ENCODE measurements at regions not wholly inside any gene's neighbourhood (a gene's known extent, or its start where the extent isn't known, plus 50 kb on each side); places are given as distances from the start of the nearest gene placed in this dataset.

DNA sequence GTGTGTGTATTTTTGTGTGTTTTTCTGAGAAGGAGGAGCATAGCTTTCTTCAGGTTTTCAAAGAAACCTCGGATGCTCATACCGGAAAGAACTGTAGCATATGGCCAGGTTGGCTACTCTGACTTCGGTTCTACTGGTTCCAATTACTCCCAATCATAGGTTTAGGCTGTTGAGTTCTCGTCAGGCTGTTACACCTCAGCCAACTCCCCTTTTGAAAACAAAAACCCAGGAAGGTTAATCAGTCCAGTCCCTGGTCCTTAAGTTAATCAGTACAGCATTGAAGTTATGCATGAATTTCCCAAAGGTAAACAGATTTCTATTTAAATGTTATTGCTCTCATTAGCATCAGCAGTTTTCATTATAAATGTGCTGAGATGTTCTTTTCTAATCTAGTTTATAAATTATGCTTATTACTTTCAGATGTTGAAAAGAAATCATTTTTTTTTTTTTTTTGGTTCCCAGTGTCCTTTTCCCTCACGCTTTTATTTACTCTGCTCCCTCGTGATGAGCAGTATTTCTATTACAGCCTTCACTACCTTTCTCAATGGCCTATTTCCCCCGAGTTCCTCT is 111.0 kb downstream of the NPIPB5 start:
- no peaks in the 10 kb centered on the region for H3K4me1 ChIP-seq (ENCODE audit: low read depth, poor library complexity, severe bottlenecking)
- H3K27ac ChIP-seq, result no peak overlapping the region
- H3K4me2 ChIP-seq, result no peak overlapping the region
- H3K79me2 ChIP-seq (ENCODE audit: insufficient read depth, low read depth), result no peaks in the 10 kb centered on the region
- no peak overlapping the region for H3K9ac ChIP-seq
- TF ChIP-seq, protein P1, sequence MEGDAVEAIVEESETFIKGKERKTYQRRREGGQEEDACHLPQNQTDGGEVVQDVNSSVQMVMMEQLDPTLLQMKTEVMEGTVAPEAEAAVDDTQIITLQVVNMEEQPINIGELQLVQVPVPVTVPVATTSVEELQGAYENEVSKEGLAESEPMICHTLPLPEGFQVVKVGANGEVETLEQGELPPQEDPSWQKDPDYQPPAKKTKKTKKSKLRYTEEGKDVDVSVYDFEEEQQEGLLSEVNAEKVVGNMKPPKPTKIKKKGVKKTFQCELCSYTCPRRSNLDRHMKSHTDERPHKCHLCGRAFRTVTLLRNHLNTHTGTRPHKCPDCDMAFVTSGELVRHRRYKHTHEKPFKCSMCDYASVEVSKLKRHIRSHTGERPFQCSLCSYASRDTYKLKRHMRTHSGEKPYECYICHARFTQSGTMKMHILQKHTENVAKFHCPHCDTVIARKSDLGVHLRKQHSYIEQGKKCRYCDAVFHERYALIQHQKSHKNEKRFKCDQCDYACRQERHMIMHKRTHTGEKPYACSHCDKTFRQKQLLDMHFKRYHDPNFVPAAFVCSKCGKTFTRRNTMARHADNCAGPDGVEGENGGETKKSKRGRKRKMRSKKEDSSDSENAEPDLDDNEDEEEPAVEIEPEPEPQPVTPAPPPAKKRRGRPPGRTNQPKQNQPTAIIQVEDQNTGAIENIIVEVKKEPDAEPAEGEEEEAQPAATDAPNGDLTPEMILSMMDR (conservative IDR thresholded peaks at IDR 0.05; ENCODE audit: low read depth, low read length), result no peak
- no peaks in the 10 kb centered on the region for H3K27me3 ChIP-seq (ENCODE audit: insufficient read depth, low read depth)
- no peak overlapping the region for H2AFZ ChIP-seq (ENCODE audit: low read depth)
- no peaks in the 10 kb centered on the region for H4K20me1 ChIP-seq (ENCODE audit: insufficient read depth)
- H3K4me3 ChIP-seq (IDR thresholded peaks at IDR 0.05; ENCODE audit: insufficient read depth, low read depth, low read length), result no peak overlapping the region
- no peaks in the 10 kb centered on the region for H3K36me3 ChIP-seq (ENCODE audit: insufficient read depth)

DNA sequence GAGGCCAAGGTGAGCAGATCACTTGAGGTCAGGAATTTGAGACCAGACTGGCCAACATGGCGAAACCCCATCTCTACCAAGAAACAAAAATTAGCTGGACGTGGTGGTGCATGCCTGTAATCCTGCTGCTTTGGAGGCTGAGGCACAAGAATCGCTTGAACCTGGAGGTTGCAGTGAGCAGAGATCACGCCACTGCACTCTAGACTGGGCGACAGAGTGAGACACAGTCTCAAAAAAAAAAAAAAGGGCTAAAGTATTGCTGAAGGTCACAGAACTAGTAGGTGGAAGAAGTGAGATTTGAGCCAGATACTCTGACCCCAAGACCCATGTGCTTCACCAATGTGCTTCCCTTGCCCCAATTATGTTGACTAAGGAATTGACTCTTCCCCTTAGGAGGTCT is 112.0 kb downstream of the NPIPB5 start:
- no peak overlapping the region for H3K9ac ChIP-seq
- no peaks in the 10 kb centered on the region for H3K36me3 ChIP-seq (ENCODE audit: insufficient read depth)
- TF ChIP-seq, protein P1 (conservative IDR thresholded peaks at IDR 0.05; ENCODE audit: low read depth, low read length), result no peak
- H2AFZ ChIP-seq (ENCODE audit: low read depth), result no peak overlapping the region
- H3K4me3 ChIP-seq (IDR thresholded peaks at IDR 0.05; ENCODE audit: insufficient read depth, low read depth, low read length), result no peak overlapping the region
- H3K4me1 ChIP-seq (ENCODE audit: low read depth, poor library complexity, severe bottlenecking), result no peaks in the 10 kb centered on the region
- no peaks in the 10 kb centered on the region for H4K20me1 ChIP-seq (ENCODE audit: insufficient read depth)
- no peaks in the 10 kb centered on the region for H3K79me2 ChIP-seq (ENCODE audit: insufficient read depth, low read depth)
- no peak overlapping the region for H3K27ac ChIP-seq
- H3K27me3 ChIP-seq (ENCODE audit: insufficient read depth, low read depth), result no peaks in the 10 kb centered on the region
- H3K4me2 ChIP-seq, result no peak overlapping the region

DNA sequence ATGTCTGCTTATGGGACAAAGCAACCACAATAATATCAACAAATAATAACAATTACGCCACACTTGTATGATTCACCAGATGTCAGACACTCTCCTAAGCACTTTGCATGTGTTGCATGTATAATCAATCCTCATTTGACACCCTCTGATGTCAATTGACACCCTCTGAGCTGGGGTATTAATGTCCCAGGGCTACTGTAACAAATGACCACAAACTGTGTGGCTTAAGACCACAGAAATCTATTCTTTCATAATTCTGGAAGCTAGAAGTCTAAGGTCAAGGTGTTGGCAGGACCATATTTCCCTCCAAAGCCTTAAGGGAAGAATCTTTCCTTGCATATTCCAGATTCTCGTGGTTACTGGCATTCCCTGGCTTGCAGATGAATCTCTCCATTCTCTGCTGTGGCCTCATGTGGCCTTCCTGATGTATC is 112.7 kb downstream of the NPIPB5 start:
- Histone ChIP-seq H3K4me2 (no peak overlapping the region), H2AFZ (ENCODE audit: low read depth) (no peak overlapping the region), H3K79me2 (ENCODE audit: insufficient read depth, low read depth) (no peaks in the 10 kb centered on the region), H3K27ac (no peak overlapping the region), H4K20me1 (ENCODE audit: insufficient read depth) (no peaks in the 10 kb centered on the region), H3K4me3 (IDR thresholded peaks at IDR 0.05; ENCODE audit: insufficient read depth, low read depth, low read length) (no peak overlapping the region), H3K9ac (no peak overlapping the region), H3K4me1 (ENCODE audit: low read depth, poor library complexity, severe bottlenecking) (no peaks in the 10 kb centered on the region), H3K27me3 (ENCODE audit: insufficient read depth, low read depth) (no peaks in the 10 kb centered on the region), H3K36me3 (ENCODE audit: insufficient read depth) (no peaks in the 10 kb centered on the region)
- TF ChIP-seq, protein P1 (conservative IDR thresholded peaks at IDR 0.05; ENCODE audit: low read depth, low read length), result no peak

DNA sequence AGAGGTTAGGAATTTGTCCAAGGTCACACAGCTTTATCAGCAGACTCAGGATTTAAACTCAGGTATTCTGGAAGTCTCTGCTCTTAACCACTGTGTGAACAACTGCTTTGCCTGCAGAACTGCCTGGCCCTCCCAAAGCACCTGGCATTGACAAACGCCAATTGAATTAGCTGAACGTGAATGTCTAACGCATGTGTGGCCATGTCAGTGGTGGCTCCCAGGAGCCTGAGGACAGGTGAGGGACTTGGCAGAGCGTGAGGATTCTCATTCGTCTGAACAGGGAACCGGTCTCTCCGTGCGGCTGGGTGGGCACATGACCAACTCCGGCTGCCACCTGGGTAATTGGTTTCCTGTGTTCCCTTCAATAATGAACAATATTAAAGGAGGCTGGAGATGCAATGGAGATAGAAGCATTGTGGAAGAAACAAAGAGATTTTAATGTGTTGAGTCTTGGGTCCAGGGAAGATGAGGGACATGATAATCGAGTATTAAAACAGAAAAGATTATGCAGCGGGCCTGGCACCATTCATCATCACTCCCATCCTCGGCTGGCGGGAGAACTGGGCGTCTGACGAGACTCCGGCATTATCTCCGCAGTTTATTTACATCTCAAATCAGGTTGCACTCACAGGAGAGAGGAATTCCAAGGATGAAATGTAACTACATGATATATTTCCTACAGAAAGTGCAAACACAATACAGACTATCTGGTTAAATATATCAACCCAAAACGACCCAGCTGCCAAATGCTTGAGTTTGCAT is 113.5 kb downstream of the NPIPB5 start:
- Histone ChIP-seq H3K4me2 (no peak overlapping the region), H3K36me3 (ENCODE audit: insufficient read depth) (no peaks in the 10 kb centered on the region), H3K9ac (no peak overlapping the region), H2AFZ (ENCODE audit: low read depth) (no peak overlapping the region), H3K79me2 (ENCODE audit: insufficient read depth, low read depth) (no peaks in the 10 kb centered on the region), H3K4me1 (ENCODE audit: low read depth, poor library complexity, severe bottlenecking) (no peaks in the 10 kb centered on the region), H3K27ac (no peak overlapping the region), H3K4me3 (IDR thresholded peaks at IDR 0.05; ENCODE audit: insufficient read depth, low read depth, low read length) (no peak overlapping the region), H3K27me3 (ENCODE audit: insufficient read depth, low read depth) (no peaks in the 10 kb centered on the region), H4K20me1 (ENCODE audit: insufficient read depth) (no peaks in the 10 kb centered on the region)
- TF ChIP-seq, protein P1 (conservative IDR thresholded peaks at IDR 0.05; ENCODE audit: low read depth, low read length), result no peak

Measured in KMS-11 (cell line).